ENCODE measurements at regions not wholly inside any gene's neighbourhood (a gene's known extent, or its start where the extent isn't known, plus 50 kb on each side); places are given as distances from the start of the nearest gene placed in this dataset.

- no peak for DNase-seq (ENCODE audit: low read depth)
- TF ChIP-seq CTCF (conservative IDR thresholded peaks at IDR 0.05; ENCODE audit: control insufficient read depth, insufficient read depth, low read depth, low read length): no peak
- H3K4me3 ChIP-seq (ENCODE audit: control insufficient read depth, low read depth, low read length): no peak overlapping the region
These were observed 100.2 kb downstream of the SEC61B start for GRCh38 chr9:99322299-99322698.

- H3K4me3 ChIP-seq (ENCODE audit: control insufficient read depth, low read depth, low read length): no peak overlapping the region
- TF ChIP-seq CTCF (conservative IDR thresholded peaks at IDR 0.05; ENCODE audit: control insufficient read depth, insufficient read depth, low read depth, low read length): no peak
- DNase-seq (ENCODE audit: low read depth): peak; percentile 30
These were observed 104.2 kb downstream of the SEC61B start for GRCh38 chr9:99326112-99326916.

GRCh38 chr9:99326917-99327189, 104.8 kb downstream of the SEC61B start:
- no peak overlapping the region for H3K4me3 ChIP-seq (ENCODE audit: control insufficient read depth, low read depth, low read length)
- no peak for TF ChIP-seq CTCF (conservative IDR thresholded peaks at IDR 0.05; ENCODE audit: control insufficient read depth, insufficient read depth, low read depth, low read length)

GRCh38 chr9:99327667-99328066, 105.6 kb downstream of the SEC61B start:
- no peak for DNase-seq (ENCODE audit: low read depth)
- TF ChIP-seq CTCF (conservative IDR thresholded peaks at IDR 0.05; ENCODE audit: control insufficient read depth, insufficient read depth, low read depth, low read length): no peak
- H3K4me3 ChIP-seq (ENCODE audit: control insufficient read depth, low read depth, low read length): no peak overlapping the region

More at GRCh38 chr9:99326917-99327189, 104.8 kb downstream of the SEC61B start:
- no peak for DNase-seq (ENCODE audit: low read depth)

GRCh38 chr9:99335280-99335679, 113.2 kb downstream of the SEC61B start:
- TF ChIP-seq CTCF (conservative IDR thresholded peaks at IDR 0.05; ENCODE audit: control insufficient read depth, insufficient read depth, low read depth, low read length): no peak
- H3K4me3 ChIP-seq (ENCODE audit: control insufficient read depth, low read depth, low read length): no peak overlapping the region
- DNase-seq (ENCODE audit: low read depth): no peak

- no peak overlapping the region for H3K4me3 ChIP-seq (ENCODE audit: control insufficient read depth, low read depth, low read length)
- TF ChIP-seq CTCF (conservative IDR thresholded peaks at IDR 0.05; ENCODE audit: control insufficient read depth, insufficient read depth, low read depth, low read length): no peak
- DNase-seq (ENCODE audit: low read depth): no peak
These were observed 113.9 kb downstream of the SEC61B start for GRCh38 chr9:99336005-99336404.

- no peak for DNase-seq (ENCODE audit: low read depth)
- no peak overlapping the region for H3K4me3 ChIP-seq (ENCODE audit: control insufficient read depth, low read depth, low read length)
- no peak for TF ChIP-seq CTCF (conservative IDR thresholded peaks at IDR 0.05; ENCODE audit: control insufficient read depth, insufficient read depth, low read depth, low read length)
These were observed 114.4 kb downstream of the SEC61B start for GRCh38 chr9:99336531-99336930.
